HG03558 (cell line): ENCODE measurements at regions not wholly inside any gene's neighbourhood (a gene's known extent, or its start where the extent isn't known, plus 50 kb on each side); places are given as distances from the start of the nearest gene placed in this dataset.
"Not testable (repeated sequence)": the region's sequence is repeated elsewhere in the genome, so short reads cannot be mapped to it uniquely, and the experiment has no call there.

Source experiments
- ATAC-seq: cut with Tn5 transposase; IDR thresholded peaks from one replicate; pipeline ENCODE4 v1.9.1; 2021; ENCODE audit warnings: moderate number of reproducible peaks; ENCODE audit not compliant: unreplicated experiment; ENCODE audit errors: extremely low read depth

DNA sequence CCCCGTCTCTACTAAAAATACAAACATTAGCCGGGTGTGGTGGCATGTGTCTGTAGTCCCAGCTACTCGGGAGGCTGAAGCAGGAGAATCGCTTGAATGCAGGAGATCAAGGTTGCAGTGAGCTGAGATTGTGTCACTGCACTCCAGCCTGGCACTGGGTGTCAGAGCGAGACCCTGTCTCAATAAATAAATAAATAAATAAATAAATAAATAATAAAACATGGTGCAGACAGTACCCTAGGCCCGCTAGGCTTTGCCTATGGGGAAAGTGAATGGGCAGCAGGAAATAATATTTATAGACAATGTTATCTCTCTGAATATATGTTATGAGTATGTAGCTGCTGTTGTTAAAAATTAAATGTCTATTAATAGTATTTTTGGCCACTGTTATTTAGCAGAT, 130.4 kb downstream of the LARP7 start:
- ATAC-seq = no peak

DNA sequence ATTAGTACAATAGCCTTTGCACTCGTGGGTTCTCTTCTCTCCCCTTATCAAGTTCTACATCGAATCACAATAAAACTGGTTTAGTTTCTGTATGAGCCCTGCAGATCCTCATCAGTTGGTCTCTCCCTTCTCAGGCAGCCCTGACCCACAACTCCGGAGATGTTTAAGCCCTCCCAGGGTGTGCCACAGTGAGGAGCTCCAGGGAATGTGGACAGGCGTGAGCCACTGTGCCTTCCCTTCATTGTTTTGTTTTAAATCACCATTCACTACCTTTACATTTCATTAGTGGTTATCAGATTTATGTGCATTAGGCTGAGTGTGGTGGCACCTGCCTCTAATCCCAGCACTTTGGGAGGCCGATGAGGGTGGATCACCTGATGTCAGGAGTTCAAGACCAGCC, 133.2 kb downstream of the LARP7 start:
- no peak for ATAC-seq

DNA sequence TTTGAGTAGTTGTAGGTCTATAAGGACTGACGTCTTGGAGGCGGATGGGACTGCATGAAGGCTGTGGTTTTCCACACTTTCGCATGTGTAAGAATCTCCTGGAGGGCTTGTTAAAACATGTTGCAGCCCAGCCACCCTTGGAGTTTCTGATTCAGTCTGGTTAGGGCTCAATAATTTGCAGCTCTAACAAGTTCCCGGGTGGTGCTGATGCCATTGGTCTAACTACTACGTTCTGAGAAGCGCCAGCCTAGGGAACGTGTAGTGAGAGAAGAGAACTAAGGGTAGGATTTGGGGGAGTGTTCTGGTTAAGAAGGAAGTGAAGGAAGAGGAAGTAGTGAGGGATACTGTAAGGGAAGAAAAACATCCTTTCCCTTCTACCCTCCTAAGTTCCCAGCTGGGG, 138.9 kb downstream of the LARP7 start:
- ATAC-seq = no peak

DNA sequence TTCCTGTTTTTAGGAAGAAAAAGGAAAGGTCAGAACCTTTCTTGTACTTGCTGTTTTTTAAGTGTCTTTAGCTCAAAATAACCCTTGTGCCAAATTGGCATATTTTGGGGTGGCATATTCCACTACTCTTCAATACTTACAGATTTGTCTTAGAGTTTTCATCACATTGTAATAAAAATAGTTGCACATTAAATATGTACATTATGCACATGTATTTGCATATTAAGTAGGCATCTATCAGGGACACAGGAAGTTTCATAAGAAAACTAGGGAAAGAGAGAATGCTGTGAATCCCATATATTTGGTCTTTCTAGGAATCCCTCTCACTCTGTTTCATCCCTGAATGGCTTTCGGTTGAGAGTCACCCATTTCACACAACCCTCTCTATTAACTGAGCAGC, 139.6 kb downstream of the LARP7 start:
- ATAC-seq = no peak

DNA sequence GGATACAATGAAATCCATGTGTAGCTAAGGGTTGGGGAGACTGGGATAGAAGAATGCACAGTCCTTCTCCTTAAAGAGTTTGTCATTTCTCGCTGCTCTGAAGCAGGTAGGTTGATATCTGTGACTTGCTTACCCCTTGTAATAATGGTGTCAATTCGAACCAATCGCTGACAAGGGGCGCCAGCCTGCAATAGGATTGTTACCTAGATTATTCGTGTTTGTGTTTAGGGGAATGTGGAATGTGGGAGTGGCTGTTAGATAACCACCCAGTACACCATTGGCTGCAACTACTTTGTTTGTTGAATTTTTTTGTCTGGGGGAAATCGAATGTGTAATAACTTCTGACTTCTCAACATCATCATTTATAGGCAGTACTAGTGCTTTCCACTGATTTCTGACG, 141.6 kb downstream of the LARP7 start:
- ATAC-seq = no peak

DNA sequence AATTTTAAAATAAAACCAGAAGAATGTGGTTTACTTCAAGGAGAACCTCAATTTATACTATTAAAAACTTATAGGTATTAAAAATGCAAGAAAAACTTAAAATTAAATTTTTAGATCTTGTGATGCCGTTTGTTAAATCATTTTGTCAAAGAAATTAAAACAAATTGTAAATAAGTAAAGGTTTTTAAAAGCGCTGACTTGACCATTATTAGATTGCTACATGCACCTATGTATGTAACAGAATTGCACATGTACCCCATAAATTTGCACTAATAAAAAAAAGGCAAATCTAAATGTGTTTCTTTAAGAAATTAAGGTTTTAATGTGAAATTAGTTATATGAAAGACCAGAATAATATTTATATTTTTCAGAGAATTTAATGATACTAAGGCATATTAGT, 156.1 kb downstream of the LARP7 start:
- no peak for ATAC-seq

DNA sequence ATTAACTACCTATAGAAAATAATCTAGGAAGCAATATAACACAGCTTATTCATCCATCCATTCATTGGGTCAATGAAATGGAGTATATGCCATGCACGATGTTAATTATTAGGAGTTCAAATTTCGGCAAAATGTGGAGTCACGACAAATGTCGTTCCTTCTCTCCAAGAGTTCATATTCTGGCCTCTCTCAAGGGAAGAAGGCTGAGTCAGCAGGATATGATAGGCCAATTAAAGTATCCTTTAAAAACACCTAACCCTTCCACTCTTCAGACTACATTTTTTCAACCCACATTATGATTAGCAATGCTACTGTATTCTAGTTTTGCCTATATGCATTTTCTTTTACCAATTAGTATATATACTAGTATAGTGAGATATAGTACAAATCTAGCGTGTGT, 163.1 kb downstream of the LARP7 start:
- no peak for ATAC-seq

DNA sequence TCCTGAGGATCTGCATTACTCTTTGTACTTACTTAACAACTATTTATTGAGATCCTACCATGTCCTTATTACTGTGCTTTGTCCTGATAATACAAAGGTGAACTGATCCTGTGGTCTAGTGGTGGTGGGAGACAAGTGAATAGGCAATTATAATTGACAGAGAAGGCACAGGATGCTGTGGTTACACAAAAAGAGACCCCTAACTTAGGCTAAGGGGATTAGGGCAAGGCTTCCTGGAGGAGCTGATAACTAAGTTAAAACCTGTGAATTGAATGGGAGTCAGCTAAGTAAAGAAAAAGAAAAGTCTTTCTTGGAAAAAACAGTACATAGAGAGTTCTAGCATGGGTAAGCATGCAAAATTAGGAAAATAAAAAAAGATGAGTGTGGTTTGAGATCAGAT, 164.4 kb downstream of the LARP7 start:
- no peak for ATAC-seq

DNA sequence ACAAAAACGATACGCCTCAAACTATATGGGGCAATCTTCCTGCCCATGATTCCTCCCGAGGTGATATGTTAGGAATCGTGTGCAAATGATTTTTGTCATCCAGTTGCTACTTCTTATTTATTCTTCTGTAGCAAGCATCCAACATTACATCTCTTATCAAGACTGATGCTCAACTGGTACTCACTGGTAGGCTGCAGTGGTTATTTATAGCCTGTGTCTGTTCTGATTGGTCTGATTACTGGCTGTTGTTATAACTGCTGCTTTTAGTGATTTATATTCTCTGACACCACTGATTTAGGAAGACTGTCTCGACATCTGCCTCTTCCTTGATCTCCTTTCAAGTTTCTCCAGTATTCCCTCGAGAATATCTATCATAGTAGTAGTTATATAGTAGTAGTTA, 165.8 kb downstream of the LARP7 start:
- ATAC-seq = no peak

DNA sequence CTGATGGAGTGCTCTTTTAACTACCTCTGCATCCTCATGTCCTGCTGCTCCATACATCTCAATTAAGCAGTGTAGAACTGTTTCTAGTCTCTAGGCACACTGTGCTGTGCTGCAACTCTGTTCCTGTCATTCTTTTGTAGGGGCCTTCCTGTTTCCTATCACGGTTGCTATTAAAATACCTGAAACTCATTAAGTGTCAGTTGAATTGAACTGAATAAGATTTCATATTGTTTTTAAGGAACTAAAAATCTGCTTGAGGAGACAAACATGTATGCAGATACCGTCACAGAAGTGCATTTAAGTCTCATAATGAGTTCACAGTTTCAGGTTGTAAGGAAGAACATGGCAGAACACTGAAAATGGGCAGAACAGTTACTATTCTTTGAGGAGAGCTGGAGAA, 170.1 kb downstream of the LARP7 start:
- ATAC-seq = peak; percentile 81

DNA sequence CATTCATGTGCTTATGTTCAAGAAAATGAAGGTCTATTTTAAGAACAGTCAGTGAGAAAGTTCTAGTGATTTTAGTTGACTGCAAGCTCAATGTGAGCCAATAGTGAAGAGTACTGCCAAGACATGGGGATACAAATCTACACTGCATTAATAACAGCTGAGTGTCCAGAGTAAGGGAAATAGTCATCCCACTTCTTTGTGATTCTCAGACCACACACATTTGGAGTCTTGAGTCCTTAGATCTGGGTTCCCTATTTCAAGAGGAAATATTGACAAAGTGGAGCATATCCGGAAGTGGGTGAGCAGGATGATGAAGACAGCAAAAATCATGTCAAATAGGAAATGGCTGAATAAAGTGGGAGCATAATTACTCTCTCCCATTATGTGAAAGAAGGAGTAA, 171.1 kb downstream of the LARP7 start:
- ATAC-seq = no peak

DNA sequence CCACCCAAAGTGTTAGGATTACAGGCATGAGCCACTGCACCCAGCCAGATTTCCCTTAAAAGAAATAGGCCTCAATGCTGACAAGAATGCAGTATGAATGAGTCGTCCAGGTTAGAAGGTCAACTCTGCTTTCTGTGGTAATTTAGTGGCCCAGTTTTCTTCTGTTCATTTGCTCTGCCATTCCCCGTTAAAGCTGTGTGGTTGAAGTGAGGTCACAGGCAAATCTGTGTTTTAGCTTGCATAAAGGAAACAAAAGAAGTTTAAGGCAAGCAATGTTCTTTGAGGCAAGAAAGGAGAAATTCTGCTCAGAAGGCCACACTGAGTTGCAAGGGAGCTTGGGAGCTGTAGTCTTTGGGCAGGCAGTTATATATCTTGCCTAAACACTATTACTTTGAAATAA, 176.8 kb downstream of the LARP7 start:
- ATAC-seq = peak; percentile 31

DNA sequence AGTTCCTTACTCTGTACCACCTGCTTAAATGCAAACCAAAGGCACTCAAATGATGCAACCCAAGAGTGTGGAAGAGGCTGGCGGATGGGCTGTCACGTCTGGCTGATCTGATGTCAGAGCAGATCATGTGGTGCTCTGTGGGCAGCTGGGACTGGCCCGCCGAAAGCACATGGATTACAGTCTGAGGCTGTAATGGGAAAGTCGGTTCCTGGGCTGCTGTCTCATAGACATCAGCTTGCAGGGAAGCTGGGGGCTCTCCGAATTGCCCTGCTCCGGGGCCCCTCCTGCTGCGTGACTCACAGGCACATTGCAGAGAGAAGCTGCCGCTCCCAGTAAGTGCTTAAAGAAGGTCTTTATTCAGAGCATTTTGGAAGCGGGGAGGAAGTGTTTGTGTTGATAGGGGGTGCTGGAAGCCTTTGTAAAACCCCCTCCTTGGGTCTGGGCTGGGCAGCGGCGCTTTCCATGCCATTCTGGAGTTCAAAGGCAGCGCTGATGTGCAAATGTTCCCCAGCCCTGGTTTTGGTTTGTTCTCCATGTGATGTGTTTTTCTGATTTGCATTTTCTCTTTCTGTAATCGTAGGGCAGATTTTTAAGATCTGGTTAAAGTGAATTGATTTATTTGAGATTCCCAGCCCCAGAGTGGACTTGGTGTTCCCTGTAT, 181.1 kb downstream of the LARP7 start:
- peak; percentile 90 for ATAC-seq

DNA sequence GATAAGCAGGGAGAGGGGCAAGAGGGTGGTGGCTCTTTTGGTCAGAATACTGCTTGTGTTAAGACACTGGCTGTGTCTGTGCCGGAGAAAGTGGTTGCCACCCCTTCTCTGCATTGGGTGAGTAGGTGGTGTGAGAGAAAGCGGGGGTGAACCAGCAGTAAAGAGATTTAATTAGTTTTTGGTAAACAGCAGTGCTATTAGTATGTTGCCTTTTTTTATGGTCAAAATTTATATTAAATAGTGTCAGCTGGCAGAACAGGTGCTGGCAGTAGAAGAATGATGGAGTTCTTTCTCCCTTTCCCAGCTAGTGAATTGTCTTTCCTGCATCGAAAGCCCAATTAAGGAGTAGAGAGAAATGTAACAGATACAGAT, 181.6 kb downstream of the LARP7 start:
- no peak for ATAC-seq

DNA sequence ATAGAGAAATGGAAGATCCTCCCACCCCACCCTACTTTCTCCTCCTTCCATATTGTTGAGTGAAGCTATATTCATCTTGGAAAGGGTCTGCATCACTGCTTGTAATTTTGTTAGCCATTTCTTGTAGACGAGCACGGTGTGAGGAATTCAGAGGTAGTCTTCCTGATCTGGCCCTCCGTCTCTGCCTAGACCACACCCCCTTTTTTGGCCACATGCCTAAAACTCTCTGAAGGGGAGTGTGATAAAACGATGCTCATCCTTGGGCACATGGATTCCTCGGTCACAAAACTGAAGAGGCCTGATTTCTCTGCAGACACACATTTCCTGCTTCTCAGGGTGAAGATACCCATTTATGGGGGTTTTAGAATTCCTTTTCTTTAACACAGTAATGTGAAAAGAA, 182.8 kb downstream of the LARP7 start:
- no peak for ATAC-seq

DNA sequence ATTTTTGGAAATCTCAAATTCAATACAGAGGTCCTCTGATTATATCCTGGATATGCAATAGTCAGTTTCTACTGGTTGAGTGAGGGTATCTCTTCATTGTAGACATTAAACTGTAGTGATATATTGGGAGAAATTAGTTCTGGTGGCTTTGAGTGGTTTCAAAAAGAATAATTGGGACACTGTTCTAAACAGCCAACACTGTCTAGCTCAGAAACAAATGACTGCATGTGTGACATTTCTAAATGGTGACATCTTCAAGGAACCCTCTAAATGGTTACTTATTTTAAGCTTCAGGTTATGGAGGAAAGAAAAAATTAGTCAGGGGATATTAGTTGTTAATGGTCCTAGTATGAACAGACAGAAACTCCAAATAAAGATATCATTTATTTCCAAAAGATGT, 186.2 kb downstream of the LARP7 start:
- no peak for ATAC-seq

DNA sequence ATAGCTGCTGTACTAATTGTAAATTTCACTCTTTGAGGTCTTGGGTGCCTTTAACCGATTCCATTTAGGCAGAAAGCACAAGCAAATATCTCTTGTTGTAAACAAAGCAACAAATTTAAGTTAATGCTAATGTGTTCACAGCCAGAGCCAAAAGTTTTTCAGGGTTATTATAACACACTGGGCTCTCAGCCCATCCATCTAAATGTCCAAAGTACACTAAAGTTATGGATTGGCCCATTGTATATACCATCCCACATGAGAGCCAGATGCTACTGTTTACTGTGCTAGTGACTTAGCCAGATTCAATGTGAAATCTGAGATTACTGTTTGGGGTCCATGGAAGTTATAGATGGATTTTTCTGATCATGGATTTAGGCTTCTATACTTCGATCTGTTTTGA, 186.7 kb downstream of the LARP7 start:
- ATAC-seq = no peak

DNA sequence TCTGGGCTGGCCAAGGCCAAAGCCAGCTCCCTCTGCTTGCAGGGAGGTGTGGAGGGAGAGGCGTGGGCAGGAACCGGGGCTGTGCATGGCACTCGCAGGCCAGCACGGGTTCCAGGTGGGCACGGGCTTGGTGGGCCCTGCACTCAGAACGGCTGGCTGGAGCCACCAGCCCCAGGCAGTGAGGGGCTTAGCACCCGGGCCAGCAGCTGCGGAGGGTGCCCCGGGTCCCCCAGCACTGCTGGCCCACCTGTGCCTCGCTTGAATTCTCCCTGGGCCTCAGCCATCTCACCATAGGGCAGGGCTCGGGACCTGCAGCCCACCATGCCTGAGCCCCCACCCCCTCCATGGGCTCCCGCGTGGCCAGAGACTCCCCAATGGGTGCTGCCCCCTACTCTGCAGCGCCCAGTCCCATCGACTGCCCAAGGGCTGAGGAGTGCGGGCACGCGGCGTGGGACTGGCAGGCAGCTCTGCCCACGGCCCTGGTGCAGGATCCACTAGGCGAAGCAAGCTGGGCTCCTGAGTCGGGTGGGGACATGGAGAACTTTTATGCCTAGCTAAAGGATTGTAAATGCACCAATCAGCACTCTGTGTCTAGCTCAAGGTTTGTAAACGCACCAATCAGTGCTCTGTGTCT, 193.9 kb downstream of the LARP7 start:
- no peak for ATAC-seq

DNA sequence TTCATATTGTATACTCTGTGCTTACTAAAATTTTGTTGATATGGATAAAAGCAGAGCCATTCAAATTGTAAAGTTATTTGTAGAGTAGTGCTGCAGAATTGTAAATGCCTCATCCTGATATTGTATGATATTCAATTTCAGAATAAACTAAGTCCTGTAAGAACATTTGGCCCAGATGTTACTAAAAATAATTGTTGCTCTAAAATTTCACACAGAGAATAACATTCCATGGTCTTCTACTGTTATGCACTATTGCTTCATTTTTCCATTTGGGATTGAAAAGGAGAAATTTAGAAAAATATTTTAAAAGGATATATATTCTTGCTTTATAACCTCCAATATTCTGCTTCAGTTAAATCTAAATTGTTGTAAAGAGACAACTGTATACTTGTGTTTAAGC, 195.6 kb downstream of the LARP7 start:
- ATAC-seq = no peak

DNA sequence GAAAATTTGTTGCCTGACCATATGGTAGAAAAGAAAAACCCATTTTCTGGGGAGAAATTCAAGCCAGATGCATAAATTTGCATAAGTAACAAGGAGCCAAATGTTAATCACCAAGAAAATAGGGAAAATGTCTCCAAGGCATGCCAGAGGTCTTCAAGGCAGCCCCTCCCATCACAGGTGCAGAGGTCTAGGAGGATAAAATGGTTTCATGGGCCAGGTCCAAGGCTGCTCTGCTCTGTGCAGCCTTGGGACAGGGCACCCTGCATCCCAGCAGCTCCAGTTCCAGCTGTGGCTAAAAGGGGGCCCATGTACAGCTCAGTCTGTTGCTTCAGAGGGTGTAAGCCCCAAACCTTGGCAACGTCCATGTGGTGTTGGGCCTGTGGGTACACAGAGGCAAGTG, 200.0 kb downstream of the LARP7 start:
- no peak for ATAC-seq

DNA sequence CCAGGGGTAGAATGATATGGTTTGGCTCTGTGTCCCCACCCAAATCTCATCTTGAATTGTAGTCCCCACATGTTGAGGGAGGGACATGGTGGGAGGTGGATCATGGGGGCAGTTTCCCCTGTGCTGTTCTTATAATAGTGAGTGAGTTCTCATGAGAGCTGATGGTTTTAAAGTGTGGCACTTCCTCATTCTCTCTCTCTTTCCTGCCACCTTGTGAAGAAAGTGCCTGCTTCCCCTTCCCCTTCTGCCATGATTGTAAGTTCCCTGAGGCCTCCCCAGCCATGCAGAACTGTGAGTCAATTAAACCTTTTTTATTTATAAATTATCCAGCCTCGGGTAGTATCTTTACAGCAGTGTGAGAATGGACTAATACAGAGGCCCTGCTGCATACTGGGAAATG, 201.1 kb downstream of the LARP7 start:
- not testable (repeated sequence) for ATAC-seq

DNA sequence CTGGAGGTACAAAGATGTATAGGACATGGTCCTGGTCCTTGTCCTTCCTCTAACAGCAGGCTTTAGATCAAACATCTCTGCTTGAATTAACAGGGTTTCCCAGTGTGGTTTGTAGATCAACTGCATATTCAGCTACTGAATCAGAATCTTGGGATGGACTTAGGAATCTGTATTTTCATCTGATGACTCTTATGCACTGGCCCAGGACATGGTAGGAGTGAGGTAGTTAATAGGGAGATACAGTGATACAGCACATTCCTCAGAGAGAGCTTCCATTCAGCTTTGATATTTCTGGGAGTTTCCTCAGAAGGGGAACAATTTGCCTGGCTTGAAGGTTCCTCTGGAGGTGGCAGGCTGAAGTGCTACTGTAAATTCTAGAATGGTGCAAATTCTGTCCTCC, 203.1 kb downstream of the LARP7 start:
- no peak for ATAC-seq

DNA sequence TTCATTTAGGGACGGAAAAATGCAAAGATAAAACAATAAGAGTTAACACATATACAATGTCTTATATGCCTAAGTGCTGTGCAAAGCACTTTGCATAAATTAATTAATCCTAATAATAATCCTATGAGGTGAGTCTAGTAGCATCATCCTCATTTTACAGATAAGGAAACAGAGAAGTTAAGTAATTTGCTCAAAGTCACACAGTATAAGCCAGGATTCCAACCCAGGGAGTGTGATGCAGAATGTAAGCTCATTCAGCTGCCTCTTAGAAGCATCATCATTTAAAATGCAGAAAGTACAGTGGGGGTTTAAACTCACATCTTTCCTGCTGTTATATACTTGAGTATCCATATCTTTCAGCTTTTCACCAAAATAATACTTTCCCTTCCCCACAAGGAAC, 203.7 kb downstream of the LARP7 start:
- no peak for ATAC-seq
